ENCODE measurements at regions not wholly inside any gene's neighbourhood (a gene's known extent, or its start where the extent isn't known, plus 50 kb on each side); places are given as distances from the start of the nearest gene placed in this dataset.
"Not testable (repeated sequence)": the region's sequence is repeated elsewhere in the genome, so short reads cannot be mapped to it uniquely, and the experiment has no call there.

- Histone ChIP-seq H2BK120ac (ENCODE audit: low read depth, low read length) (no peak overlapping the region), H4K8ac (ENCODE audit: low read depth in 2 of 2, low read length in 2 of 2) (no peak overlapping the region), H3K4me2 (ENCODE audit: low read depth, low read length) (no peak overlapping the region), H4K20me1 (ENCODE audit: insufficient read depth, low read length) (no peaks in the 10 kb centered on the region), H3K79me1 (ENCODE audit: low read depth in 1 of 2, low read length in 2 of 2) (no peaks in the 10 kb centered on the region), H3K4me3 (ENCODE audit: insufficient read depth, low read depth, low read length) (no peak overlapping the region), H3K18ac (ENCODE audit: low read depth, low read length) (no peak overlapping the region), H3K36me3 (ENCODE audit: control insufficient read depth, insufficient read depth, low read length) (no peaks in the 10 kb centered on the region), H3K14ac (replicated peaks; ENCODE audit: low read depth, low read length) (no peak overlapping the region), H3K9ac (ENCODE audit: low read depth, low read length) (no peak overlapping the region), H3K27me3 (ENCODE audit: control insufficient read depth, insufficient read depth, low read length) (no peaks in the 10 kb centered on the region), H4K5ac (ENCODE audit: low read depth, low read length) (no peak overlapping the region), H3K4me1 (ENCODE audit: control insufficient read depth, insufficient read depth, low read length) (no peaks in the 10 kb centered on the region), H3K9me1 (ENCODE audit: insufficient read depth, low read length) (no peaks in the 10 kb centered on the region), H2AFZ (replicated peaks; ENCODE audit: low read length, poor library complexity) (no peak overlapping the region), H2BK15ac (ENCODE audit: low read depth, low read length) (no peak overlapping the region), H3K4ac (ENCODE audit: low read depth, low read length) (no peak overlapping the region), H2AK5ac (ENCODE audit: low read depth, low read length) (no peak overlapping the region), H3K27ac (ENCODE audit: insufficient read depth, low read length) (no peak overlapping the region), H2AK9ac (replicated peaks; ENCODE audit: low read depth, low read length, poor library complexity) (no peak overlapping the region), H3K9me3 (ENCODE audit: control insufficient read depth, insufficient read depth, low read length) (no peaks in the 10 kb centered on the region; the same call in 1 of the 2 replicates), H2BK5ac (ENCODE audit: low read depth, low read length, poor library complexity, severe bottlenecking) (no peak overlapping the region), H4K91ac (ENCODE audit: insufficient read depth, low read depth, low read length) (no peak overlapping the region), H3K56ac (ENCODE audit: extremely low read depth, insufficient read depth, low read length) (no peak overlapping the region), H3K23ac (ENCODE audit: low read depth, low read length) (no peak overlapping the region), H2BK20ac (ENCODE audit: low read depth, low read length) (no peak overlapping the region)
- TF ChIP-seq POLR2A (IDR thresholded peaks at IDR 0.05; ENCODE audit: low read depth, low read length) = no peak
- WGBS, 2 experiments (ENCODE audit: extremely low coverage in 2 of 2, insufficient read length in 1 of 2) = no CpG with 5 or more reads among the region's 1 CpG
- DNase-seq = no peak
- no peak for ATAC-seq (ENCODE audit: low read depth)
- POLR2A ChIA-PET (ENCODE audit: unreplicated experiment) = no interaction called here
- dilution Hi-C loops (cut with HindIII; ENCODE audit: low sequenced_read_pairs, unreplicated experiment) (no loop called here), in situ Hi-C loops (cut with MboI; ENCODE audit: low sequenced_read_pairs) (no loop called here), intact Hi-C loops (cut with micrococcal nuclease) (no loop called here)
- BruUV-seq (replicated peaks) = no TSS peak
- CTCF ChIA-PET = no interaction called here
These were observed 1209.3 kb downstream of the FSCB start for GRCh38 chr14:43297794-43298193.

GRCh38 chr14:43296061-43296460 is 1211.0 kb downstream of the FSCB start:
- H2BK5ac ChIP-seq (ENCODE audit: low read depth, low read length, poor library complexity, severe bottlenecking); POLR2A ChIA-PET (ENCODE audit: unreplicated experiment); CTCF ChIA-PET; H4K91ac ChIP-seq (ENCODE audit: insufficient read depth, low read depth, low read length); dilution Hi-C loops (cut with HindIII; ENCODE audit: low sequenced_read_pairs, unreplicated experiment); H2BK120ac ChIP-seq (ENCODE audit: low read depth, low read length); BruUV-seq (replicated peaks); intact Hi-C loops (cut with micrococcal nuclease); H4K5ac ChIP-seq (ENCODE audit: low read depth, low read length); H3K14ac ChIP-seq (replicated peaks; ENCODE audit: low read depth, low read length); in situ Hi-C loops (cut with MboI; ENCODE audit: low sequenced_read_pairs); H3K9me1 ChIP-seq (ENCODE audit: insufficient read depth, low read length); H3K9me3 ChIP-seq (ENCODE audit: control insufficient read depth, insufficient read depth, low read length); H3K27me3 ChIP-seq (ENCODE audit: control insufficient read depth, insufficient read depth, low read length); H3K36me3 ChIP-seq (ENCODE audit: control insufficient read depth, insufficient read depth, low read length); H2AFZ ChIP-seq (replicated peaks; ENCODE audit: low read length, poor library complexity); DNase-seq; H3K79me1 ChIP-seq (ENCODE audit: low read depth in 1 of 2, low read length in 2 of 2); ATAC-seq (ENCODE audit: low read depth); H3K23ac ChIP-seq (ENCODE audit: low read depth, low read length); H4K8ac ChIP-seq (ENCODE audit: low read depth in 2 of 2, low read length in 2 of 2); H3K18ac ChIP-seq (ENCODE audit: low read depth, low read length); H3K4me2 ChIP-seq (ENCODE audit: low read depth, low read length); H3K4me3 ChIP-seq (ENCODE audit: insufficient read depth, low read depth, low read length); H3K4ac ChIP-seq (ENCODE audit: low read depth, low read length); H2AK5ac ChIP-seq (ENCODE audit: low read depth, low read length); H2AK9ac ChIP-seq (replicated peaks; ENCODE audit: low read depth, low read length, poor library complexity); H3K27ac ChIP-seq (ENCODE audit: insufficient read depth, low read length); H2BK20ac ChIP-seq (ENCODE audit: low read depth, low read length); H2BK15ac ChIP-seq (ENCODE audit: low read depth, low read length); H4K20me1 ChIP-seq (ENCODE audit: insufficient read depth, low read length); H3K56ac ChIP-seq (ENCODE audit: extremely low read depth, insufficient read depth, low read length); H3K9ac ChIP-seq (ENCODE audit: low read depth, low read length); H3K4me1 ChIP-seq (ENCODE audit: control insufficient read depth, insufficient read depth, low read length): not testable (repeated sequence)
- WGBS, 2 experiments (ENCODE audit: extremely low coverage in 2 of 2, insufficient read length in 1 of 2) = no CpG with 5 or more reads among the region's 4 CpGs
